ENCODE measurements at regions not wholly inside any gene's neighbourhood (a gene's known extent, or its start where the extent isn't known, plus 50 kb on each side); places are given as distances from the start of the nearest gene placed in this dataset.

- Histone ChIP-seq H3K27me3 (no peaks in the 10 kb centered on the region), H3K4me3 (no peak overlapping the region), H3K4me1 (no peaks in the 10 kb centered on the region), H3K36me3 (no peaks in the 10 kb centered on the region), H3K27ac (no peak overlapping the region), H3K9me3 (no peaks in the 10 kb centered on the region)
- TF ChIP-seq CTCF (IDR thresholded peaks at IDR 0.05), result no peak
- no peak for DNase-seq (ENCODE audit: low spot score)
These were observed 408.3 kb upstream of the ANKRD30A start for GRCh38 chr10:36717118-36717517.

- H3K36me3 ChIP-seq, result no peaks in the 10 kb centered on the region
- TF ChIP-seq CTCF (IDR thresholded peaks at IDR 0.05), result no peak
- H3K4me1 ChIP-seq, result no peaks in the 10 kb centered on the region
- no peaks in the 10 kb centered on the region for H3K27me3 ChIP-seq
- no peak overlapping the region for H3K27ac ChIP-seq
- H3K4me3 ChIP-seq, result no peak overlapping the region
- H3K9me3 ChIP-seq, result no peaks in the 10 kb centered on the region
- no peak for DNase-seq (ENCODE audit: low spot score)
These were observed 409.1 kb upstream of the ANKRD30A start for GRCh38 chr10:36716291-36716690.

- no peak overlapping the region for H3K27ac ChIP-seq
- TF ChIP-seq CTCF (IDR thresholded peaks at IDR 0.05), result no peak
These were observed 412.7 kb upstream of the ANKRD30A start for GRCh38 chr10:36712695-36713094.

GRCh38 chr10:36711361-36711760 is 414.0 kb upstream of the ANKRD30A start:
- DNase-seq (ENCODE audit: low spot score), result no peak
- Histone ChIP-seq H3K4me3 (no peak overlapping the region), H3K36me3 (no peaks in the 10 kb centered on the region), H3K9me3 (no peaks in the 10 kb centered on the region), H3K27me3 (no peaks in the 10 kb centered on the region), H3K4me1 (no peaks in the 10 kb centered on the region), H3K27ac (no peak overlapping the region)
- TF ChIP-seq CTCF (IDR thresholded peaks at IDR 0.05), result no peak

More at GRCh38 chr10:36712695-36713094, 412.7 kb upstream of the ANKRD30A start:
- no peaks in the 10 kb centered on the region for H3K36me3 ChIP-seq
- no peaks in the 10 kb centered on the region for H3K9me3 ChIP-seq
- no peaks in the 10 kb centered on the region for H3K4me1 ChIP-seq
- H3K27me3 ChIP-seq, result no peaks in the 10 kb centered on the region
- DNase-seq (ENCODE audit: low spot score), result no peak
- H3K4me3 ChIP-seq, result no peak overlapping the region

- Histone ChIP-seq H3K27ac (no peak overlapping the region), H3K4me3 (no peak overlapping the region), H3K9me3 (peaks cover 0 to 14% of the 10 kb centered on the region in 2 donors), H3K36me3 (no peaks in the 10 kb centered on the region), H3K27me3 (no peaks in the 10 kb centered on the region), H3K4me1 (no peaks in the 10 kb centered on the region)
- no peak for TF ChIP-seq CTCF (IDR thresholded peaks at IDR 0.05)
- DNase-seq (ENCODE audit: low spot score), result no peak
These were observed 421.3 kb upstream of the ANKRD30A start for GRCh38 chr10:36704124-36704523.

- H3K36me3 ChIP-seq, result no peaks in the 10 kb centered on the region
- H3K27ac ChIP-seq, result no peak overlapping the region
- H3K27me3 ChIP-seq, result no peaks in the 10 kb centered on the region
- H3K4me3 ChIP-seq, result no peak overlapping the region
- DNase-seq (ENCODE audit: low spot score), result no peak
- no peak for TF ChIP-seq CTCF (IDR thresholded peaks at IDR 0.05)
- H3K9me3 ChIP-seq, result peaks cover 0 to 14% of the 10 kb centered on the region in 2 donors
- H3K4me1 ChIP-seq, result no peaks in the 10 kb centered on the region
These were observed 422.2 kb upstream of the ANKRD30A start for GRCh38 chr10:36703179-36703578.

All from right atrium auricular region (tissue), 2 donors.